Neural cell (in vitro differentiated cells): ENCODE measurements at regions not wholly inside any gene's neighbourhood (a gene's known extent, or its start where the extent isn't known, plus 50 kb on each side); places are given as distances from the start of the nearest gene placed in this dataset.

Experiments used
- H2AFZ ChIP-seq: fragments of 200-600, 300-800 bp; sonication (generic), shearing (Covaris generic); 2 replicates; pipeline ENCODE4 v1.6.0; 2014; ENCODE audit warnings: low read depth, mild to moderate bottlenecking, antibody characterized with exemption, low read length, moderate library complexity
- H3F3A ChIP-seq: fragments of 200-600 bp; shearing (Covaris generic); 2 replicates; pipeline ENCODE4 v1.6.1; 2016; ENCODE audit warnings: mild to moderate bottlenecking, moderate library complexity, mixed read lengths, antibody characterized with exemption, low read length; ENCODE audit not compliant: insufficient read depth, poor library complexity, severe bottlenecking
- H3K27ac ChIP-seq: fragments of 200-600, 300-800 bp; sonication (generic), shearing (Covaris generic); 2 replicates; pipeline ENCODE4 v1.5.1; 2014; ENCODE audit warnings: mild to moderate bottlenecking, low read length, moderate library complexity
- H3K27me3 ChIP-seq: fragments of 300-800, 200-600 bp; sonication (generic), shearing (Covaris generic); 2 replicates; pipeline ENCODE4 v1.6.0; 2014; ENCODE audit warnings: mild to moderate bottlenecking, low read depth, low read length, moderate library complexity; ENCODE audit not compliant: insufficient read depth
- H3K36me3 ChIP-seq: fragments of 300-800, 200-600 bp; sonication (generic), shearing (Covaris generic); 2 replicates; pipeline ENCODE4 v1.5.1; 2014; ENCODE audit warnings: mild to moderate bottlenecking, antibody characterized with exemption, low read length, moderate library complexity; ENCODE audit not compliant: insufficient read depth
- H3K4me2 ChIP-seq: fragments of 300-800, 200-600 bp; sonication (generic), shearing (Covaris generic); 2 replicates; pipeline ENCODE4 v1.6.0; 2014; ENCODE audit warnings: mild to moderate bottlenecking, low read length
- H3K4me3 ChIP-seq: fragments of 300-800, 200-600 bp; sonication (generic), shearing (Covaris generic); 2 replicates; pipeline ENCODE4 v1.5.1; 2014; ENCODE audit warnings: mild to moderate bottlenecking, low read length, moderate library complexity
- H3K79me2 ChIP-seq: fragments of 200-600 bp; shearing (Covaris generic); replicated peaks from 2 replicates; pipeline ENCODE4 v1.6.0; 2014; ENCODE audit warnings: mild to moderate bottlenecking, low read length, moderate library complexity; ENCODE audit not compliant: insufficient read depth
- H3K9ac ChIP-seq: fragments of 300-800, 200-600 bp; sonication (generic), shearing (Covaris generic); 2 replicates; pipeline ENCODE4 v1.6.1; 2016; ENCODE audit warnings: mild to moderate bottlenecking, low read length, mixed read lengths
- H3K9me2 ChIP-seq: fragments of 200-600 bp; shearing (Covaris generic); 2 replicates; pipeline ENCODE4 v1.6.1; 2016; ENCODE audit warnings: mild to moderate bottlenecking, low read length, mixed read lengths; ENCODE audit not compliant: insufficient read depth
- H3K9me3 ChIP-seq: fragments of 200-600, 300-800 bp; sonication (generic), shearing (Covaris generic); 2 replicates; pipeline ENCODE4 v1.6.1; 2016; ENCODE audit warnings: mild to moderate bottlenecking, mixed run types, low read length, moderate library complexity, mixed read lengths
- H4K20me1 ChIP-seq: fragments of 200-600 bp; shearing (Covaris generic); 2 replicates; pipeline ENCODE4 v1.6.1; 2016; ENCODE audit warnings: mild to moderate bottlenecking, mixed run types; ENCODE audit not compliant: insufficient read depth
- EP300 ChIP-seq: fragments of 450-650 bp; conservative IDR thresholded peaks from 2 replicates; pipeline ENCODE4 v1.6.1; 2014; ENCODE audit warnings: antibody characterized with exemption, mild to moderate bottlenecking, moderate library complexity; ENCODE audit not compliant: poor library complexity, severe bottlenecking
- EZH2 ChIP-seq: fragments of 200-600, 300-800 bp; shearing (Covaris generic), sonication (generic); IDR thresholded peaks from 2 replicates; pipeline ENCODE4 v1.6.1; 2014; ENCODE audit warnings: antibody characterized with exemption, low read length, borderline replicate concordance, mild to moderate bottlenecking; ENCODE audit not compliant: insufficient read depth, poor library complexity, severe bottlenecking
- MXI1 ChIP-seq: fragments of 450-650 bp; conservative IDR thresholded peaks from 2 replicates; pipeline ENCODE4 v1.6.1; 2014; ENCODE audit warnings: antibody characterized with exemption, mild to moderate bottlenecking; ENCODE audit not compliant: poor library complexity, severe bottlenecking
- POLR2AphosphoS5 ChIP-seq: IDR thresholded peaks from 2 replicates; pipeline ENCODE4 v1.6.1; 2012
- RAD21 ChIP-seq: fragments of 450-650 bp; conservative IDR thresholded peaks from 2 replicates; pipeline ENCODE4 v1.6.1; 2014; ENCODE audit warnings: antibody characterized with exemption, mild to moderate bottlenecking, moderate library complexity
- SMC3 ChIP-seq: fragments of 450-650 bp; conservative IDR thresholded peaks from 2 replicates; pipeline ENCODE4 v1.6.1; 2014; ENCODE audit warnings: antibody characterized with exemption, mild to moderate bottlenecking, moderate library complexity; ENCODE audit not compliant: poor library complexity
- TAF1 ChIP-seq: IDR thresholded peaks from 2 replicates; pipeline ENCODE4 v1.6.1; 2012; ENCODE audit warnings: low read depth
- TF ChIP-seq, protein P1 (sequence below): IDR thresholded peaks from 2 replicates; pipeline ENCODE4 v1.6.1; 2012; ENCODE audit warnings: borderline replicate concordance
- TF ChIP-seq, protein P2 (sequence below): fragments of 450-650 bp; IDR thresholded peaks from 2 replicates; pipeline ENCODE4 v1.5.1; 2014; ENCODE audit warnings: antibody characterized with exemption, mild to moderate bottlenecking, moderate library complexity; ENCODE audit not compliant: poor library complexity, severe bottlenecking

DNA sequence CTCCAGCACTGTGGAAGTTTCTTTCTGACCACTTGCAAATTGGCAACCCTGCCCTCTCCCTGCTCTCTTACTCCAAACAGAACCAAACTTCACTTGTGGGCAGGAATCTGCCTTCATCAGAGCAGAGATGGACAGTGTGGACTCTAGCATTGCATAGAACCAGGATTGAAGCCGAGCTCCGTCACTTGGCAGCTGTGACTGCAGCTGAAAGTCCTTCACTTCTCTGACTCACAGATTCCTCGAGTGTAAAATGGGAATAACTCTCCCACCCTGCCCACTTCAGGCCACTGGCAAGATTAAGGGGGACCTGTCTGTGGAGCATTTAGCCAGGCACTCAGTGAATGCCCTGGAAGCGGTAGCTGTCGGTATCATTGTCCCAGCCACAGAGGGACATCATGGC lies 75.7 kb upstream of the ZBTB40 start:
- Histone ChIP-seq H3K36me3 (no peaks in the 10 kb centered on the region), H3K9ac (no peak overlapping the region), H3K9me2 (no peaks in the 10 kb centered on the region), H3K4me2 (no peak overlapping the region), H4K20me1 (no peaks in the 10 kb centered on the region), H3K79me2 (no peaks in the 10 kb centered on the region), H3K27ac (no peak overlapping the region), H3F3A (no peaks in the 10 kb centered on the region), H3K9me3 (no peaks in the 10 kb centered on the region), H3K4me3 (no peak overlapping the region), H2AFZ (no peak overlapping the region), H3K27me3 (no peaks in the 10 kb centered on the region)
- TF ChIP-seq EP300: no peak
- TF ChIP-seq, protein P1, sequence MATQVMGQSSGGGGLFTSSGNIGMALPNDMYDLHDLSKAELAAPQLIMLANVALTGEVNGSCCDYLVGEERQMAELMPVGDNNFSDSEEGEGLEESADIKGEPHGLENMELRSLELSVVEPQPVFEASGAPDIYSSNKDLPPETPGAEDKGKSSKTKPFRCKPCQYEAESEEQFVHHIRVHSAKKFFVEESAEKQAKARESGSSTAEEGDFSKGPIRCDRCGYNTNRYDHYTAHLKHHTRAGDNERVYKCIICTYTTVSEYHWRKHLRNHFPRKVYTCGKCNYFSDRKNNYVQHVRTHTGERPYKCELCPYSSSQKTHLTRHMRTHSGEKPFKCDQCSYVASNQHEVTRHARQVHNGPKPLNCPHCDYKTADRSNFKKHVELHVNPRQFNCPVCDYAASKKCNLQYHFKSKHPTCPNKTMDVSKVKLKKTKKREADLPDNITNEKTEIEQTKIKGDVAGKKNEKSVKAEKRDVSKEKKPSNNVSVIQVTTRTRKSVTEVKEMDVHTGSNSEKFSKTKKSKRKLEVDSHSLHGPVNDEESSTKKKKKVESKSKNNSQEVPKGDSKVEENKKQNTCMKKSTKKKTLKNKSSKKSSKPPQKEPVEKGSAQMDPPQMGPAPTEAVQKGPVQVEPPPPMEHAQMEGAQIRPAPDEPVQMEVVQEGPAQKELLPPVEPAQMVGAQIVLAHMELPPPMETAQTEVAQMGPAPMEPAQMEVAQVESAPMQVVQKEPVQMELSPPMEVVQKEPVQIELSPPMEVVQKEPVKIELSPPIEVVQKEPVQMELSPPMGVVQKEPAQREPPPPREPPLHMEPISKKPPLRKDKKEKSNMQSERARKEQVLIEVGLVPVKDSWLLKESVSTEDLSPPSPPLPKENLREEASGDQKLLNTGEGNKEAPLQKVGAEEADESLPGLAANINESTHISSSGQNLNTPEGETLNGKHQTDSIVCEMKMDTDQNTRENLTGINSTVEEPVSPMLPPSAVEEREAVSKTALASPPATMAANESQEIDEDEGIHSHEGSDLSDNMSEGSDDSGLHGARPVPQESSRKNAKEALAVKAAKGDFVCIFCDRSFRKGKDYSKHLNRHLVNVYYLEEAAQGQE: no peak
- TF ChIP-seq TAF1: no peak

DNA sequence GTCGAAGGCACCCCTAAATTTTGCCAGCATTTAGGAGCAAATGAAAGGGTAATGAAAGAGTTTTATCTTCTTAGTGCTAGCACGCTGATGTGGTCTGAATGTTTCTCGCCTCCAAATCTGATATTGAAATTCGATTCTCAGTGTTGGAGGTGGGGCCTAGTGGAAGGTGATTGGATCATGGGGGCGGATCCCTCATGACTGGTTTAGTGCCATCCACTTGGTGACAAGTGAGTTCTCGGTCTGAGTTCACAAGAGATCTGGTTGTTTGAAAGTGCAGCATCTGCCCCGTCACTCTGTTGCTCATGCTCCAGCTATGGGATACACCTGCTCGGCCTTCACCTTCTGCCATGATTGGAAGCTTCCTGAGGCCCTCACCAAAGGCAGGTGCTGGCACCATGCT lies 75.1 kb upstream of the ZBTB40 start:
- Histone ChIP-seq H3K9me2 (no peaks in the 10 kb centered on the region), H3K4me2 (no peak overlapping the region), H3K27ac (no peak overlapping the region), H2AFZ (no peak overlapping the region), H3F3A (no peaks in the 10 kb centered on the region), H3K27me3 (no peaks in the 10 kb centered on the region), H4K20me1 (no peaks in the 10 kb centered on the region), H3K9ac (no peak overlapping the region), H3K36me3 (no peaks in the 10 kb centered on the region), H3K9me3 (no peaks in the 10 kb centered on the region), H3K79me2 (no peaks in the 10 kb centered on the region), H3K4me3 (no peak overlapping the region)
- TF ChIP-seq SMC3 (no peak), TAF1 (no peak), POLR2AphosphoS5 (no peak), EP300 (no peak), MXI1 (no peak), RAD21 (no peak), EZH2 (no peak)
- TF ChIP-seq, protein P1: no peak
- TF ChIP-seq, protein P2, sequence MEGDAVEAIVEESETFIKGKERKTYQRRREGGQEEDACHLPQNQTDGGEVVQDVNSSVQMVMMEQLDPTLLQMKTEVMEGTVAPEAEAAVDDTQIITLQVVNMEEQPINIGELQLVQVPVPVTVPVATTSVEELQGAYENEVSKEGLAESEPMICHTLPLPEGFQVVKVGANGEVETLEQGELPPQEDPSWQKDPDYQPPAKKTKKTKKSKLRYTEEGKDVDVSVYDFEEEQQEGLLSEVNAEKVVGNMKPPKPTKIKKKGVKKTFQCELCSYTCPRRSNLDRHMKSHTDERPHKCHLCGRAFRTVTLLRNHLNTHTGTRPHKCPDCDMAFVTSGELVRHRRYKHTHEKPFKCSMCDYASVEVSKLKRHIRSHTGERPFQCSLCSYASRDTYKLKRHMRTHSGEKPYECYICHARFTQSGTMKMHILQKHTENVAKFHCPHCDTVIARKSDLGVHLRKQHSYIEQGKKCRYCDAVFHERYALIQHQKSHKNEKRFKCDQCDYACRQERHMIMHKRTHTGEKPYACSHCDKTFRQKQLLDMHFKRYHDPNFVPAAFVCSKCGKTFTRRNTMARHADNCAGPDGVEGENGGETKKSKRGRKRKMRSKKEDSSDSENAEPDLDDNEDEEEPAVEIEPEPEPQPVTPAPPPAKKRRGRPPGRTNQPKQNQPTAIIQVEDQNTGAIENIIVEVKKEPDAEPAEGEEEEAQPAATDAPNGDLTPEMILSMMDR: no peak
